ENCODE measurements at regions not wholly inside any gene's neighbourhood (a gene's known extent, or its start where the extent isn't known, plus 50 kb on each side); places are given as distances from the start of the nearest gene placed in this dataset.

GRCh38 chr20:50256577-50256976, 65.9 kb downstream of the CEBPB start:
- no peak for ATAC-seq
- intact Hi-C loops (cut with DNase I) = no loop called here

DNA sequence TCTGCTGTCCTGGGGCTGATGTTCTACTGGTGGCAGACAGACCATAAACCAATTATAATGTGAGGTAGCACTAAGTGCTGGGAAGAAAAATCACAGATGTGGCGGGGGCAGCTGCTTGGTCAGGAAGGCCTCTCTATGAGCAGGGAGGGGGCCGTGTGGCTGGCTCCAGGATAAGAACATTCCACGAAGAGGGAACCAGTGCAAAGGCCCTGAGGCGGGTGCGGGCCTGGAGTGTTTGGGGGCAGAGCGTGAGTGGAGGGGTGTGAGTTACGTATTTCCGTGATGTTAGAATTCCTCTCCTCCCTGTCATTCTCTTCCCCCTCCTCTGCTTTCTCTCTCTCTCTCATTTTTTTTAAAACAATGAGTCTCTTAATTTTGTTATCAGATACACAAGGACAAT, 67.2 kb downstream of the CEBPB start:
- DNase-seq (ENCODE audit: low spot score) (no peak), ATAC-seq (no peak)
- intact Hi-C loops (cut with DNase I) = no loop called here

More at GRCh38 chr20:50256577-50256976, 65.9 kb downstream of the CEBPB start:
- no peak for DNase-seq (ENCODE audit: low spot score)

- peak; percentile 20 for ATAC-seq
- intact Hi-C loops (cut with DNase I) = no loop called here
Observed at GRCh38 chr20:50258790-50259483, 68.3 kb downstream of the CEBPB start.

GRCh38 chr20:50259705-50260478, 69.3 kb downstream of the CEBPB start:
- DNase-seq (ENCODE audit: low spot score) = no peak
- intact Hi-C loops (cut with DNase I) = no loop called here
- peak; percentile 46 for ATAC-seq

More at GRCh38 chr20:50258790-50259483, 68.3 kb downstream of the CEBPB start:
- no peak for DNase-seq (ENCODE audit: low spot score)

DNA sequence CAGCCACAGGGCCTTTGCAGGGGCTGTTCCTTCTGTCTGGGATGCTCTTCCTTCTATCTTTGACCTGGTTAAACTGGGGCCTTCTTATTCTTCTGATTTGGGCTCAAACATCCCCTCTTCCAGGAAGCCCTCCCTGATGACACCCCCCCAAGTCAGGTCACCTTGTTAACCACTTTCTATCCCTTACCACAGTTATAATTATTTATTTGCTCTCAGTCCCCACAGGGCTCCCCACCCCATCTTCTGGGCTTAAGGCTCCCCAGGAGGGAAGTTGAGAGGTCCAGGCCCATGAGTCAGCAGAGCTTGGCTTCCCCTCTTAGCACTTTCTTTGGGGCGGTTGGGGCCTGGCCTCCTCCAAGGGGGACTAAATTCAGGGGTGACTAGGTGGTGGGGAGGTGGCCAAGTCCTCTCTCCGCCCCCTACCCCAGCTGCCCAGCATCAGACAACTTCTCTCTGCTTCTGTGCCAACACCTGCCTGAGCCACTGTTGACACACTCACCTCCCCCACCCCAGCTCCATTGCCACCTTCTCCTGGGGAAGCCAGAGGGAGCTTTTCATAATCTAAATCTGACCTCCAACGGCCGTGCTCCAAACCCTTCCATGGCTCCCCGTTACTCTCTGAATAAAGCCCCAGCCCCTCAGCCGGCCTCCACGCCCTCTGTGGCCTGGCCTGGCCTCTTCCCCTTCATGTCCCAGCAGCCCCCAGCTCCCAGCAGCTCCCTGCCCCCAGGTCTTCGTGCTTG, 70.0 kb downstream of the CEBPB start:
- ATAC-seq (no peak), DNase-seq (ENCODE audit: low spot score) (no peak)
- intact Hi-C loops (cut with DNase I) = no loop called here

GRCh38 chr20:50261471-50262212, 71.0 kb downstream of the CEBPB start:
- no peak for DNase-seq (ENCODE audit: low spot score)
- intact Hi-C loops (cut with DNase I) = no loop called here
- no peak for ATAC-seq

- intact Hi-C loops (cut with DNase I) = no loop called here
- ATAC-seq = no peak
- DNase-seq (ENCODE audit: low spot score) = no peak
Observed at GRCh38 chr20:50263831-50264230, 73.2 kb downstream of the CEBPB start.

DNA sequence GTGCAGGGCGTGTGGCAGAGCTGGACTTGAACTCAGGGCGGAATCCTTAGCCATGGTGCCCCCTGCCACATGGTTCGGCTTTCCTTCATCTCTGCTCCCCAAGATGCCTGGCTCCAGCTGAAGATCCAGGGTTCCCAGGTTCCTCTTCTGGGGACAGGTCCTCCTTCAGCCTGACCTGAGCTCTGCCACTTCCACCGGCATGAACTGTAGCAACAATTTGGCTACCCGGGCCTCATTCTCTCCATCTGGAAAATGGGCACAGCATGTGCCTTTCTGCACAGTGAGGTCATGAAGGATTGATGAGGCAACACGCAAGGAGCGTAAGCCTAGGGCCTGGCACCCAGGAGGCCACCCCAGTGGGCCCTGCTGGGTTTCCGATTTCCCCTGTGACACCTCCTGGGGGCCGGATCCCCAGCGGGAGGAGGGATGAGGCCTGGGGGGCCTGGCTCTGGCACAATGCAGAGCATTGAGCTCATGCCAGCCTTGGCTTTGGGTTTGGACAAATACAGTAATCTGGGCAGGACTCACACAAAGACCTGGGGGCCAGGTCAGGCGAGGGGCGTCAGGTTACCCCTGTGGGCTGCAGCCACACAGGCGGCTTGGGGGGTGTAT, 74.0 kb downstream of the CEBPB start:
- intact Hi-C loops (cut with DNase I) = no loop called here
- ATAC-seq = no peak

GRCh38 chr20:50265245-50265946, 74.8 kb downstream of the CEBPB start:
- ATAC-seq (no peak), DNase-seq (ENCODE audit: low spot score) (no peak)
- intact Hi-C loops (cut with DNase I) = no loop called here

More for the DNA sequence above, 74.0 kb downstream of the CEBPB start:
- DNase-seq (ENCODE audit: low spot score) = no peak

DNA sequence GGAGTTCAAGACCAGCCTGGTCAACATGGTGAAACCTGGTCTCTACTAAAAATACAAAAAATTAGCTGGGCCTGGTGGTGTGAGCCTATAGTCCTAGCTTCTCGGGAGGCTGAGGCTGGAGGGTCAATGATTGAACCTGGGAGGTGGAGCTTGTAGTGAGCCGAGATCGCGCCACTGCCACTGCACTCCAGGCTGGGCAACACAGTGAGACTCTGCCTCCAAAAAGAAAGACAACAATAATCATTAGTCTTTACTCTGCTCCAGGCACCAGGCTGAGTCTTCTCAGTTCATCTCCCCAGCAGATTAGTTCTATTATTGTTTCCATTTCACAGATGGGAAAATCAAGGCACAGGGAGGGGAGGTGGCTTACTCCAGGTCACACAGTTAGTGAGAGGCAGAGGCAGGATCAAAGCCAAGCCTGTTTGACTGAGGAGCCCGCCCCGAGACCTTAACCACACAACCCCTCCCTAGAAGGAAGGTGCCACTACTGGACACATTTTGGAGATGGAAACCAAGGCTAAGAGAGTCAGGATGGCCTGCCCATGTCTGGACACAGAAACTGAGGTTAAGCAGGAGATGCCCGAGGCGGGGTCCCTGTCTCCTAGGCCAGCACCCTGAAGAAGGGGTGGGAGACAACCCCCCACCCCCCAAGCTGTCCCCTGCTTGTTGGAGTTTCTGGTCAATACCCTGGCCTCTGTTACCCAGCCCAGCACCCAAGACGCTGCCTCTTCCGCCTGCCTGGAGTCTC, 75.8 kb downstream of the CEBPB start:
- DNase-seq (ENCODE audit: low spot score) (no peak), ATAC-seq (no peak)
- intact Hi-C loops (cut with DNase I) = no loop called here

DNA sequence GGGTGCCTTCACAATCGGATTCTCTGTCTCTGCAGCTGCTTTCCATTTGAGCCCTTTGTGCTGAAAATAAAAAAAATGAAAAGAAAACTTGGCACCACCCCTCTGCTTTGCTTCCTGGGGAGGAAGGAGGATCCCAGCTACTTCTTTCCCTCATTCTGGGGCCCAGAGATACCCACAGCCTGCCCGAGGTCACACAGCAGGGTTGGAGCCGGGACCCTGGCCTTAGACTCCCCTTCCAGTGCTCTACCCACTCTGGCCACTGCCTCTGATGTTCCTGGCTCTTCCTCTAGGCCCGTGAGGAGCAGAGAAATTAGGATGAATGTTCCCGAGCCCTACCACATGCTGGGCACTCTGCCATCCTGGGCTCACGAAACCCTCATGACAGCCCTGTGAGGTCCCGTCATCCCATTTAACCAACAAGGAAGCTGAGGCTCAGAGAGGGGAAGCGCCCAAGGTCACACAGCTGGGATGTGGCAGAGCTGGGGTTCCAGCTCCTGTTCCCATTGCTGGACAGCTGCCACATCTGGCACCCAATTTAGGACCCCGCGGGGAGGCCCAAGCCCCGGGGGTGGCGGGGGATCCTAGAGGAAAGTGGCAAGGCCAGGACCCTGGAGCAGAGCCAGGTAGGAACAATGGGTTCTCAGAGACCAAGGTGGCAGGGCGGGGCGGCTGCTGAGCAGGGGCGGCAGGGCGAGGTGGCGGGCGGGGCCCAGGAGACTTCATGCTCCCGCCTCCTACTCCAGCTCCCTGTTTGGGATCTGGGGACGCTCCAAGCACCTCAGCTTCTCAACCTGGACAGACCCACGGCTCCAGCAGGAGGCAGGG, 76.6 kb downstream of the CEBPB start:
- intact Hi-C loops (cut with DNase I) = no loop called here
- ATAC-seq (peak; percentile 78), DNase-seq (ENCODE audit: low spot score) (peak; percentile 81)

GRCh38 chr20:50267866-50268219, 77.2 kb downstream of the CEBPB start:
- no peak for DNase-seq (ENCODE audit: low spot score)

GRCh38 chr20:50269091-50270033, 78.7 kb downstream of the CEBPB start:
- intact Hi-C loops (cut with DNase I) = no loop called here
- ATAC-seq (no peak), DNase-seq (ENCODE audit: low spot score) (no peak)

More at GRCh38 chr20:50267866-50268219, 77.2 kb downstream of the CEBPB start:
- no peak for ATAC-seq
- intact Hi-C loops (cut with DNase I) = no loop called here

DNA sequence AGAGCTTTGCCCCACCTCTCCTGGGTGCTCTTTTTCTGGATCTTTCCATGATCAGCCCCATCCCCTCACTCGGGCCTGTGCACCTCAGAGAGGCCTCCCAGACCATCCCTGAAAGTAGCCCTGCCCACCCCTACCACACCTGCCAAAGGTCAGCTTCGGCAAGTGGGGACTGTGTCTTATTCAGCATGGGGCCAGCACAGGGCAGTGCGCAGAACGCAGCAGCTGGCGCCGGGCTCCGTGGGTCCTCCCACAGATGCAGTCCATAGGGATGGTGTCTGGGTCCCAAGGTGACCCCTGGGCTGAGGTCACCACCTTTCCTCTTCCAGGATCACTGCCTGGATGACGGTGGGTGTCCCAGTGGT, 79.4 kb downstream of the CEBPB start:
- intact Hi-C loops (cut with DNase I) = no loop called here
- no peak for DNase-seq (ENCODE audit: low spot score)
- no peak for ATAC-seq

DNA sequence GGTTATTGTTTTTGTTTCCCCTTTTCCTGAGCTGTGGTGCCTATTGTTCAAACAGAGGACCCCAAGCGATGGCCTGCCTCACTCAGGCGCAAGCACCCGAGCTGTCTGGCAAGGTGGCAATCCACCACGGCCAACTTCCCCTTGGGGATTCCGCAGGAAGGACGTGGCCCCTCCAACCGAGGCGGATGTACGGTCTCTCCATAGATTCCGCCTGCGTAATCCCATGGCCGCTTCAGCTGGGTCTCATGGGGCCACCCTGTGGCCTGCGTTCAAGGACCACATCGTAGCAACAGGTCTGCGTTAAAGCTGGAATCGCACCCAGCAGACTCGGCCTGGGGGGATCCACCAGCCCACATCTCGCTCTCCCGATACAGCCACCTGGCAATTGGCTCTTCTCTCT, 79.9 kb downstream of the CEBPB start:
- intact Hi-C loops (cut with DNase I) = no loop called here
- ATAC-seq = no peak
- no peak for DNase-seq (ENCODE audit: low spot score)

DNA sequence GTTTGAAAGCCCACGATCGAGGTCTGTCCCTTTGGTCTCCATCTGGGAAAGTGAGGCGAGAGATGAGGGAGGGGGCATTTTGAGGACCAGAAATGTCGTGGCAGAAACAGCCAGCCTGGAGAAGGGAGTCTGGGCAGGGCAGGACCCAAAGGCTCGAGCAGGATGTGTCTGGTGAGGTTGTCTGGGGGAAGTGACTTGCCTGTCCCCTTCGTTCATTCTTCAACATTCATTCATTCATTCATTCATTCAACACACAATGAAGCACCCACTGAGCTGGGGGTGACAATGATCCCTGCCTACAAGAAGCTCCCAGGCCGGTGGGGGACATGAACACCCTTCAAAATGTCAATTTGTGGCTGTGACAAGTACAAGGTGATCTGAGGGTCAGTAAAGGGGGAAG, 80.5 kb downstream of the CEBPB start:
- intact Hi-C loops (cut with DNase I) = no loop called here
- no peak for DNase-seq (ENCODE audit: low spot score)

More for the DNA sequence above, 80.5 kb downstream of the CEBPB start:
- no peak for ATAC-seq
